ENCODE measurements at regions not wholly inside any gene's neighbourhood (a gene's known extent, or its start where the extent isn't known, plus 50 kb on each side); places are given as distances from the start of the nearest gene placed in this dataset.
"Not testable (repeated sequence)": the region's sequence is repeated elsewhere in the genome, so short reads cannot be mapped to it uniquely, and the experiment has no call there.

DNA sequence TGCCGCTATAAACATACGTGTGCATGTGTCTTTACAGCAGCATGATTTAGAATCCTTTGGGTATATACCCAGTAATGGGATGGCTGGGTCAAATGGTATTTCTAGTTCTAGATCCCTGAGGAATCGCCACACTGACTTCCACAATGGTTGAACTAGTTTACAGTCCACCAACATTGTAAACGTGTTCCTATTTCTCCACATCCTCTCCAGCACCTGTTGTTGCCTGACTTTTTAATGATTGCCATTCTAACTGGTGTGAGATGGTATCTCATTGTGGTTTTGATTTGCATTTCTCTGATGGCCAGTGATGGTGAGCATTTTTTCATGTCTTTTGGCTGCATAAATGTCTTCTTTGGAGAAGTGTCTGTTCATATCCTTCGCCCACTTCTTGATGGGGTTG lies 121.1 kb downstream of the CRYBB2 start:
- not testable (repeated sequence) for H3K27ac Mint-ChIP-seq, ATAC-seq, H3K4me3 Mint-ChIP-seq, H3K36me3 Mint-ChIP-seq, H3K27me3 Mint-ChIP-seq, H3K4me1 Mint-ChIP-seq
- peaks cover 13% of the 10 kb centered on the region for H3K9me3 Mint-ChIP-seq

DNA sequence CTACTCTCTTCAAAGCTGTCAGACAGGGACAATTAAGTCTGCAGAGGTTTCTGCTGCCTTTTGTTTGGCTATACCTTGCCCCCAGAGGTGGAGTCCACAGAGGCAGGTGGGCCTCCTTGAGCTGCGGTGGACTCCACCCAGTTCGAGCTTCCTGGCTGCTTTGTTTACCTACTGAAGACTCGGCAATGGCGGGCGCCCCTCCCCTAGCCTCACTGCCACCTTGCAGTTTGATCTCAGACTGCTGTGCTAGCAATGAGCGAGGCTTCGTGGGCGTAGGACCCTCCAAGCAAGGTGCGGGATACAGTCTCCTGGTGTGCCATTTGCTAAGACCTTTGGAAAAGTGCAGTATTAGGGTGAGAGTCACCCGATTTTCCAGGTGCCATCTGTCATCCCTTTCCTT lies 124.9 kb downstream of the CRYBB2 start:
- not testable (repeated sequence) for H3K4me1 Mint-ChIP-seq, H3K27me3 Mint-ChIP-seq, ATAC-seq, H3K4me3 Mint-ChIP-seq, H3K27ac Mint-ChIP-seq, H3K9me3 Mint-ChIP-seq
- H3K36me3 Mint-ChIP-seq, result peaks cover 28% of the 10 kb centered on the region

DNA sequence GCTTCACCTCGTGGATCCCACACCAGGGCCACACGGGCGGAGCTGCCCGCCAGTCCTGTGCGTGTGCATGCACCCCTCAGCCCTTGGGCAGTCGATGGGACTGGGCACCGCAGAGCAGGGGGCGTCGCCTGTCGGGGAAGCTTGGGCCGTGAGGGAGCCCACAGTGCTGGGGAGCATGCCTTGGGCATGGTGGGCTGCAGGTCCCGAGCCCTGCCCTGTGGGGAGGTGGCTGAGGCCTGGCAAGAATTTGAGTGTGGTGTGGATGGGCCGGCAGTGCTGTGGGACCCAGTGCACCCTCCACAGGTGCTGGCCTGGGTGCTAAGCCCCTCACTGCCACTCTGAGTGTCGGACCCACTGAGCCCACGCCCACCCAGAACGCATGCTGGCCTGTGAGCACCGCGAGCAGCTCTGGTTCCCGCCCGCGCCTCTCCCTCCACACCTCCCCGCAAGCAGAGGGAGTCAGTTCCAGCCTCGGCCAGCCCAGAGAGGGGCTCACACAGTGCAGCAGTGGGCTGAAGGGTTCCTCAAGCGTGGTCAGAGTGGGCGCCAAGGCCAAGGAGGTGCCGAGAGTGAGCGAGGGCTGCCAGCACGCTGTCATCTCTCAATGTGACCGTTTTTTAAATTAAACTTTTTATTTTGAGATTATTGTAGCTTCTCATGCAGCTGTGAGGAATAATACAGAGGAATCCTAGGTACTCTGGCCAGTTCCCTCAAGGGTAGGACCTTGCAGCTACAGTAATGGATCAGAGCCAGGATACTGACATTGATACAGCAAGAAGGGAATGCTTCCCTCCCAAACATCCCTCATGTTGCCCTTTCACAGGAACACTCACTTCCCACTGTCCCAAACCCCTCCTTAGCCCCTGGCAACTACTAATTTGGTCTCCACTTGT lies 127.7 kb downstream of the CRYBB2 start:
- no peak for ATAC-seq
- H3K4me1 Mint-ChIP-seq, result no peaks in the 10 kb centered on the region
- no peak overlapping the region for H3K27ac Mint-ChIP-seq
- H3K27me3 Mint-ChIP-seq, result no peaks in the 10 kb centered on the region
- H3K36me3 Mint-ChIP-seq, result peaks cover 54% of the 10 kb centered on the region
- peaks cover 4% of the 10 kb centered on the region for H3K9me3 Mint-ChIP-seq
- no peak overlapping the region for H3K4me3 Mint-ChIP-seq

DNA sequence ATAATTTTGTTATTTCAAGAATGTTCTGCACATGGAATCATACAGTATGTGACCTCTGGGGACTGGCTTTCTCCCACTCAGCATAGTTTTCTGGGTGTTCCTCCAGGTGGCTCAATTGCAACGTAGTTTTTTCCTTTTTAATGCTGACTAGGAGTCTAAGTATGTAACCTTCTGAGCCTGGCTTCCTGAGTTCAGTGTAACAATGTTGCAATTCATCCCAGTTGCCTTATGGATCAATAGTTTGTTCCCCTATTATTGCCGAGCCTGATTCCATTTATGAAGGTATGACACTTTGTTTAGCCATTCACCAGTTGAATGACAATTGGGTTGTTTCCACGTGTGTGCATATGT lies 128.3 kb downstream of the CRYBB2 start:
- peaks cover 60% of the 10 kb centered on the region for H3K36me3 Mint-ChIP-seq
- H3K27me3 Mint-ChIP-seq, result no peaks in the 10 kb centered on the region
- H3K4me1 Mint-ChIP-seq, result no peaks in the 10 kb centered on the region
- H3K27ac Mint-ChIP-seq, result no peak overlapping the region
- ATAC-seq, result no peak
- H3K4me3 Mint-ChIP-seq, result no peak overlapping the region
- peaks cover 4% of the 10 kb centered on the region for H3K9me3 Mint-ChIP-seq

DNA sequence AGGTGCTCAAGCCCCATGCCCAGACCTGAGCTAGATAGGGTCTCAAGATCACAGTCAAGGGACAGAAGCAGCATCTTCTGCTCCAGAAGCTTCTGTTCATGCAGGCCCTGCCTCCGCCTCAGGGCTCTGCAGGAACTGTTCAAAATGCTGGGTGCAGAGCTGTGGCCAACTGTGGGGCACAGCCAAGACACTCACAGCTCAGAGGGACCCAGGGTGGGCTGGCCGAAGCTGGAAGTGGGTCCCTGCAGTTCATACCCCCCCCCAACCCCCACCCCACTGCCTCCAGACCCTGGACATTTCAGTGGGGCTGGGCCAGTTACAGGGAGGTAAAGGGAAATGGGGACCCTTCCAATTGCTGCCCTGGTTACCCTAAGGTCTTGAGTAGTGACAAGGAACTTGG lies 129.0 kb downstream of the CRYBB2 start:
- peaks cover 4% of the 10 kb centered on the region for H3K9me3 Mint-ChIP-seq
- H3K27me3 Mint-ChIP-seq, result no peaks in the 10 kb centered on the region
- peaks cover 64% of the 10 kb centered on the region for H3K36me3 Mint-ChIP-seq
- no peak overlapping the region for H3K4me3 Mint-ChIP-seq
- no peaks in the 10 kb centered on the region for H3K4me1 Mint-ChIP-seq
- no peak overlapping the region for H3K27ac Mint-ChIP-seq
- no peak for ATAC-seq

DNA sequence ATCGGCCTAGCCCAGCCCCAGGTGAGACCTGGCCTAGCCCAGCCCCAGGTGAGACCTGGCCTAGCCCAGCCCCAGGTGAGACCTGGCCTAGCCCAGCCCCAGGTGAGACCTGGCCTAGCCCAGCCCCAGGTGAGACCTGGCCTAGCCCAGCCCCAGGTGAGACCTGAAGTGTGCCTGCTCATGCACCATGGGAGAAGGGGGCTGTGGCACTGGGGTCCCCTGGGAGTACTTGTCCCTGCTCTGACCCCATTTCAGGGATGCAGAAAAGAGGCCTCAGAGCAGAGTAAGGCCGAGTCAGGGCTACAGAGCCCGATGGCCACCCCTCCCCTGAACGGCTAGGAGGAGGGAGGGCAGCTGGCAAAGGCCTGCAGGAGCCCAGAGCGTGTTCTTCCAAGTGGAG lies 129.6 kb downstream of the CRYBB2 start:
- ATAC-seq, H3K27me3 Mint-ChIP-seq, H3K27ac Mint-ChIP-seq, H3K4me3 Mint-ChIP-seq, H3K9me3 Mint-ChIP-seq, H3K4me1 Mint-ChIP-seq: not testable (repeated sequence)
- H3K36me3 Mint-ChIP-seq, result peaks cover 66% of the 10 kb centered on the region

DNA sequence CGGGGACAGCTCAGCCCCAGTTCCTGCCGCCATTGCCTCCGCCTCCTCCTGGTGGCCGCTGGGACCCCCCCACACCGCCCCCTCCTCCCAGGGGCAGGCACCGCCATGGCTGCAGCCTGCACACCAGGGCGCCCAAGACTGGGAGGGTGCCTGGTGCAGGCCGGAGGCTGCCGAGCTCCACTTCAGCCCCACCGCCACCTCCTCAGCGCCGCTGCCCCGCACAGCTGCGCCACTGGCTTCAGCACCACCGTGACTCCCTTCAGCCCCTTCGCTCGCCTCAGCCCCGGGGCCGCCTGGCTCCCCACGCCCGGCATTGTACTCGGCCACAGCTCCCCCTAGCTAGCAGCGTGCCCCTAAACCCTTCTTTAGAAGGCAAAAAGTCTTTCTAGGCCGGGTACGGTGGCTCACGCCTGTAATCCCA lies 131.1 kb downstream of the CRYBB2 start:
- Mint-ChIP-seq H3K4me3 (no peak overlapping the region), H3K4me1 (no peaks in the 10 kb centered on the region), H3K27ac (no peak overlapping the region), H3K9me3 (no peaks in the 10 kb centered on the region), H3K36me3 (peaks cover 77% of the 10 kb centered on the region), H3K27me3 (no peaks in the 10 kb centered on the region)
- ATAC-seq, result no peak

DNA sequence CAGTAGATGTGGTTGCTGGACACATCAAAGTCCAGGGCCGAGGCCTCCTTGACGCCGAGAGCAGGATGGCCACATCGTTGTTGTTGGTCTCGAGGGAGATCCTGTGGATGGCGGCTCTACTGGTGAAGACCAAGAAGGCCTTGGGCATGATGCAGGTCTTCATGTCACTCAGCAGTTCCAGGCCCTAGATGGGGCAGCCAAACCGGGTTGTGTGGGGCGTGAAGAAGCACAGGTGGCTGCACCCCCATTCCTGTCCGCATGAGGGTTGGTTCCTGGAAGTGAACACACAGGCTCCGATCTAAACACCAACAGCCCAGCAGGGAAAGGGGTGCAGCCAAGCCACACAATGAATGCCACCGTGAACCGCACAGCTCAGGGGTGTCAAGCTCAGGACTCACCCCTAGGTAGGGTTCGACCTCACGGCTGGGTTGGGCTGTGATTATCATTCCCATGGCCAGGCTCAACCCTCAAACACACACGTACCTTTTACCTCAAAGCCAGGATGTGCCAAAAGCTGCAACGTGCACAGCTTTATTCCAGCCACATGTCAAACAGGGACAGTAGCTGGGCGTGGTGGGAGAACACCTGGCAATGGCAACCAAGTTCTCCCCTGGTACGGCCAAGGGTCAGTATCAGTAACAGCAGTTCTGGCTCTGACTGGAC lies 132.3 kb downstream of the CRYBB2 start:
- H3K36me3 Mint-ChIP-seq, result peaks cover 74% of the 10 kb centered on the region
- no peak for ATAC-seq

DNA sequence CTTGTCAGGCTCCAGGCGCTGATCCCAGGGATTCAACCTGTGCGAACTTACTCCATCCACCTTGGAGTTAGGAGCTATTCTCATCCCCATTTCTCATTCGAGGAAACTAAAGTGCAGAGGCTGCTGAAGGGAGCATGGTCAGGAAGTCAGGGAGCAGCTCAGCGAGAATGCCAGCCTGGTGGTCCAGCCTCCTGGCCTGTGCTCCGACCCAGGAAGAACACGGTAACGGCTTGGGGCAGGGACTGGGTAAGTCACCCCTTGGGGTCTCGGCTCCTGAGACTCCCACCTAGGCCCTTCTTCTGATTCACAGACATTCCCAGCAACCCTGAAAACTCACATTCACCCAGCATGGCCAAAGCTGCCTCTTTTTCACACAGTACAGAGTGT lies 132.8 kb downstream of the CRYBB2 start:
- no peak overlapping the region for H3K4me3 Mint-ChIP-seq
- no peaks in the 10 kb centered on the region for H3K4me1 Mint-ChIP-seq
- ATAC-seq, result no peak
- peaks cover 74% of the 10 kb centered on the region for H3K36me3 Mint-ChIP-seq
- no peaks in the 10 kb centered on the region for H3K9me3 Mint-ChIP-seq
- H3K27me3 Mint-ChIP-seq, result no peaks in the 10 kb centered on the region
- no peak overlapping the region for H3K27ac Mint-ChIP-seq

More for the DNA sequence above, 132.3 kb downstream of the CRYBB2 start:
- Mint-ChIP-seq H3K4me3 (no peak overlapping the region), H3K27ac (no peak overlapping the region), H3K27me3 (no peaks in the 10 kb centered on the region), H3K4me1 (no peaks in the 10 kb centered on the region), H3K9me3 (no peaks in the 10 kb centered on the region)

DNA sequence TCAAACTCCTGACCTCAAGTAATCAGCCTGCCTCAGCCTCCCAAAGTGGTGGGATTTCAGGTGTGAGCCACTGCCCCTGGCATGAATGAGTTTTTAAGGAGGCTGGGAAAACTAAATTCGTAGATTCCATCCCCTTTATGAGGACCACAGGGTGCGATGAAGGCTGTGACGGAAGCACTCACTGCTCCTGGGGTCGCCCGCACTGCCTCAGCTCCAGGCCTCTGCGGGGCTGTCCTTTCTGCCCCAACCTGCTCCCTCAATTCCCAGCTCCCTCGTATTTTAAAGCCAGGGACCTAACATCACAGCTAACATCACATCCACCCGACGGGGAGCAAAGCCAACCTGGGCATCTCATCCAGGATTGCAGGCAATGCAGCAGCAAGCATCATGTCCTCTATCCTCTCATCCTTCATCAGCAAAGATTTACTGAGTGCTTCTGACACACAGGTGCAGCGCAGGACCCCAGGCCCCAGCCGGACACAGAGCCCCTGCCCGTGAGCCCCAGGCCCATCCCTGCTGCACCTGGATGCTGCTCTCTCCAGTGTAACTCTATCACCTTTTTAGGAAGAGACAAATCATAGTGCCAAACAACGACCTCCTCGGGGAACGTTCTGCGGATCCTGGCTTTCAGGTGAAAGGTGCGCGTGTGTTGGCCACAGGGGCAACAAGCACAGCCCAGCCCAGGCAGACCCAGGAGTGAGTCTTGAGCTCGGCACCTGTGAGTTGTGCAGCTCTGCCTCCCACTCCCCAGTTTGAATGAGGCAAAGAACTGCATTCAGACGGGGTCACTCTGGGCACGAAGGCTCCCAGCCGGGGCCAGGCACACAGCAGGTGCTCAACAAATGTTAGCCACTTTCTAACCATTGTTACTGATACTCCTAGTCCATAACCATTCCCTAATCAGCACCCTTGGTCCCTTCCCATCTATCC lies 134.3 kb downstream of the CRYBB2 start:
- Mint-ChIP-seq H3K36me3 (peaks cover 80% of the 10 kb centered on the region), H3K27me3 (no peaks in the 10 kb centered on the region), H3K27ac (no peak overlapping the region), H3K4me1 (no peaks in the 10 kb centered on the region), H3K9me3 (no peaks in the 10 kb centered on the region), H3K4me3 (no peak overlapping the region)
- no peak for ATAC-seq

DNA sequence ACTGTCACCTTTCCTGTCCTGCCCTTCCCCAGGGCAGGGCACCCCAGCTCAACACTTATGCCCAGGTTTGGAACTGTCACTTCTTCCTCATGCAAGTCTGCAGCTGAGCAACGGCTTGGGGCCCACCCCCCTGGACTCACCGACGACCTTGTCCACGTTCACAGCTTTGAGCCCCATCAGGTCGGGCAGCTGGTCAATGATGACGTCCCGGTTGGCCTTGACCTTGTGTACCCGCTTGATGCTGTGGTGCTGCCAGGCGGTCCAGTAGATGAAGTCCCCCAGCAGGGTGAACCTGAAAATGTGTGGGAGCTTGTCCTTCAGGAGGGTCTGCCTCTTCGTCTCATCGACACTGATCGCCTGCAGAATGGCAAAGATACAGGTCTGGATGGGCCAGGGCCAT lies 135.0 kb downstream of the CRYBB2 start:
- ATAC-seq, result no peak
- peaks cover 81% of the 10 kb centered on the region for H3K36me3 Mint-ChIP-seq
- no peaks in the 10 kb centered on the region for H3K27me3 Mint-ChIP-seq
- no peak overlapping the region for H3K27ac Mint-ChIP-seq
- H3K4me3 Mint-ChIP-seq, result no peak overlapping the region
- no peaks in the 10 kb centered on the region for H3K9me3 Mint-ChIP-seq
- no peaks in the 10 kb centered on the region for H3K4me1 Mint-ChIP-seq

DNA sequence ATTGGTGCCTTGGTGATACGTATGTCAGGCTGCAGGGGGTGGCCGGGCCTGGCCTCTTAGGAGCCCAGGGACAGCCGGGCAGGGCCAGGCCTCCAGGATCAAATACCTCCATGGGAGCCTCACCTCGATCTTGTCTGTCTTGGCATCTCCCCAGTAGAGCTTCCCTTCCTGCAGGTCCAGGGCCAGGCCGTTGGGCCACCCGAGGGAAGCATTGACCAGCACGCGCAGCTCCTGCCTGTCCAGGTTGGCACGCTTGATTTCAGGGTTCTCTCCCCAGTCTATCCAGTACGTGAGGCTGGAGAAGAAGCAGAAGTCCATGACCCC lies 137.7 kb downstream of the CRYBB2 start:
- Mint-ChIP-seq H3K4me3 (no peak overlapping the region), H3K36me3 (peaks cover 56% of the 10 kb centered on the region), H3K4me1 (peaks cover 3% of the 10 kb centered on the region), H3K27me3 (no peaks in the 10 kb centered on the region), H3K9me3 (no peaks in the 10 kb centered on the region), H3K27ac (no peak overlapping the region)
- no peak for ATAC-seq

DNA sequence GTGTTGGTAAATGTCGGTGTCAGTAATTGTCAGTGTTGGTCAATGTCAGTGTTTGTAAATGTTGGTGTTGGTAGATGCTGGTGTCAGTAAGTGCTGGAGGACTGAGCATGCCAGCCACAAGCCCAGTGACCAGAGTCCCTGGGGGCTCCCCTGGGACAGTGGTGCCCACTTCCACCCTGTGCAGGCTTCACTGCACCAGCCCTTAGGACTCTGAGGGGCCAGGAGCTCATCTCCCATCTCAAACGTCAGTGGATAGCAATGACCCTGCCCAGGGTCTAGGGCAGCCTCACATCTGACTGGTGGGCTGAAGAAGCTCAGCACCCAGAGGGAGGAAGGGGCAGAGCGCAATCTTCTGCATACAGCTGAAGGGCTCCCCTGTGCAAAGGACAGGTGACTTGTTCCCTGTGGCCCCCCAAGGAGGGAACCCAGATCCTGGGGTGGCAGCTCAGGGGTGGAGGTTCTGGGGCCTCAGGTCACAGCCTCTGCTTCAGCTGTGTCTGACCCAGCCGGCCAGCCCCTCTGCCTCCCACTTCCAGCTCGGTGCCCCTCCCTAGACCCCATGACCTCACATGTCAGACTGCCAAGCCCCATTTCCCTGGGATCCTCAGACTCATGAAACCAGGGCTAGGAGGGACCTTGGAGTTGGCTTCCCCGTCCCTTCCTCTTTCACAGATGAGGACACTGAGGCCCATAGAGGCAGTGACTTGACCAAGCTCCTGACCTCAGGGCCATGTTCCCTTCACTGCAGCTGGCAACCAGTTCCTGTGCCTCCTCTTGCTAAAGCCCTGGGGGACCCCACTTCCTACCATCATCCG lies 138.4 kb downstream of the CRYBB2 start:
- no peak overlapping the region for H3K4me3 Mint-ChIP-seq
- no peak overlapping the region for H3K27ac Mint-ChIP-seq
- H3K36me3 Mint-ChIP-seq, result peaks cover 49% of the 10 kb centered on the region
- H3K27me3 Mint-ChIP-seq, result no peaks in the 10 kb centered on the region
- peaks cover 10% of the 10 kb centered on the region for H3K4me1 Mint-ChIP-seq
- H3K9me3 Mint-ChIP-seq, result no peaks in the 10 kb centered on the region
- no peak for ATAC-seq

DNA sequence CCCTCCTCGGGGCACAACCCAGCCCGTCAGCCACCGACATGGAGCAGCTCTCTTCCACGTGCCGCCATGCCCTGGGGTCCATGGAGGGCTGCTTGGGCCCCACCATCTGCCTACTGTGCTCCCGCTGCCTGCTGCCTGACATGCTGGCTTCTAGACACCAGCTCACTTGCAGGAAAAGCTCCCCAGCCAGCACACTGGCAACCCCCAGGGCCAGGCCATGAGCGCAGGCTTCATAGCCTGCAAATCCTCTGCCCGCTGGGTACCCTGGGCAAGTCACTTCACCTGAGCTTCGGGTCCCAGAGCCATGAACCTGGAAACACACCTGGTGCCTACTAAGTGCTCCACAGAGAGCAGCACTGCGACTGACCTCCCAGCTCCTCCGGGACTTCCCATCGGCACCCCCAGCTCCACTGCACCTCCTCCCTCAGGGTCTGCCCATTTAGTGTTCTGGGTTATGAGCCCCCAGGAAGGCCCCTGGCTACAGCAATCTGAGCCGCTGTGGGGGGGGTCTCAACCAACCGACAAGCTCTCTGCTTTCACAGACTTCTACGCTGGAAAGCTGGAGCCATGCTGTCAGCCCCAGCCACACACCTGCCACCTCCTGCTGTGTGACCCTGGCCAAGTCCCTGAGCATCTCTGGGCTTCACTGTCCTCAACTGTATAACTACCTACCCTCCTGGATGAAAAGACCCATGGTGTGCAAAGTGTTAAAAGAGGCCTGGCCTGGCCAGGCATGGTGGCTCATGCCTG lies 139.2 kb downstream of the CRYBB2 start:
- no peak for ATAC-seq

More for the DNA sequence above, 139.2 kb downstream of the CRYBB2 start:
- Mint-ChIP-seq H3K27me3 (no peaks in the 10 kb centered on the region), H3K4me3 (no peak overlapping the region), H3K9me3 (no peaks in the 10 kb centered on the region), H3K4me1 (peaks cover 12% of the 10 kb centered on the region), H3K27ac (no peak overlapping the region), H3K36me3 (peaks cover 43% of the 10 kb centered on the region)
